Right hindlimb (tissue), 1 donor: ENCODE measurements at regions not wholly inside any gene's neighbourhood (a gene's known extent, or its start where the extent isn't known, plus 50 kb on each side); places are given as distances from the start of the nearest gene placed in this dataset.

ENCODE experiments used
- DNase-seq: peaks from one replicate; pipeline ENCODE4 v3.0.0-alpha.2; 2018

GRCh38 chr21:19266636-19267035 lies 863.1 kb upstream of the TMPRSS15 start:
- DNase-seq = no peak

GRCh38 chr21:19268686-19269085 lies 865.1 kb upstream of the TMPRSS15 start:
- DNase-seq = no peak

DNA sequence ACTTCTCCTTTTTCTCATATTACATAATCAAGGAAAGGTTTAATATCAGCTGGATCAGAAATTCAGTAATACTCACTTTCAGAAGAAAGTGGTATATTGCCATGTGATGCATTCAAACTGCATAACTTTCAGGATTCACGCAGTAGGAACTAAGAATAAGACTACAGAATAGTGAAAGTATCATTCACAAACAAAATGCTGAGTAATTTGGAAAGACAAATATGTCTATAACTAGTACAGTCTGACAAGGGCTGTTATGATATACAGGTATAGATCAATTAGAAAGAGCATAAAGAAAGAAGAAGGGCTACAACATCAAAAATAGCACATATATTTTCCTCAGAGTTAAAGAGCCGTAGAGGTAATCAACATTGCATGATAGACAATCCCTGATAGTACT lies 871.5 kb upstream of the TMPRSS15 start:
- DNase-seq = no peak

DNA sequence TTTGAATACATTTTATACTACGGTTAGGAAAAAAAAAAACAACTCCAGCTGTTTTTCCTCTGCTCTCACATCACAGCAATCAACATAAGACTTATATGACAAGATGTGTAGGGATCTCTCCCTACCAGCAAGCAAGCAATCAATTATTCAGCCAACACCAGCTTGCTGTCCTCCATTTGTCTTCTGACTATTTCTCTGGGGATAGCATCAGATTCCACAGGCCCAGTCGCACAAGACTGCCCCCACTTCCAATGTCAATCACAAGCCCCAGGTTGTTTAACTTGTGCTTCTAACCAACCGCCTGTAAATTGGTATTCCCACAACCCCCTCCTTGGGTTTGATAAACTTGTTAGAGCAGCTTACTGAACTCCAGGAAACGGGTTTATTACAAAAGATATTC lies 873.1 kb upstream of the TMPRSS15 start:
- no peak for DNase-seq

GRCh38 chr21:19286876-19287275 lies 883.3 kb upstream of the TMPRSS15 start:
- no peak for DNase-seq

GRCh38 chr21:19290328-19290727 lies 886.7 kb upstream of the TMPRSS15 start:
- DNase-seq = no peak

DNA sequence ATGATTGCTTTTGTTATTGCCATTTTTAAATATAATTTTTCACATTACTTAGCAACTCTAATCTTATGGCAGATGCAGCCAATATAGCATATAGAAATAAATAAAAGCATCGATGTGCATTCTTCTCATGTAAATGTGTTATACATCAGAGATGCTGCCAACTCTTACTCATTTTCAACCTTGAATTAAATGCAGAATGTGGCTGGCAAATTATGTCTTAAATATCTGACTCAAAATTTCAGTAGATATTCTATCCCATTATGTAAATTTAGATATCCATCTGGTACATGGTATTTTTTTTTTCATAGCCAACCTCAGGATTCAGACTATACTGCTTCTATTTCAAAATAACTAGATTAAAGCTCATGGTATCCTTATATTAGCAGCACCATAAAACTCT lies 916.7 kb upstream of the TMPRSS15 start:
- no peak for DNase-seq

- DNase-seq = no peak
Observed at GRCh38 chr21:19321688-19322087, 918.1 kb upstream of the TMPRSS15 start.

DNA sequence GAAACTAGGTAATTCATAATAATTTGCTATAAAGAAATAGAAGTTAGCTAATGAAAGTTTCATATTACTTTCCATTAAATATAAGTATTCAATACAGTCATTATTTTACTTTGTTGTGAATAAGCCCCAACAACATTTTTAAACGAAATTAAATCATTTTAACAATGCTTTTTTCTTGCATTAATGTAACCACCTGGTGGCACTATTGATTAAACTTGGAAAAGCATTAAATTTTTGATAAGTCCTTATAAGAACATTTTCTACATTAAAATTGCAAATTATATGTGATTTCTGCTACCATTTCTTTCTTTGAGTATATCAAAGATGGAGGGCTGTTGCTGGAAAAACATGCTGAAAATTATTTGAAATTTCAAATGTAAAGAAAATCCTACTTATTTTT lies 918.8 kb upstream of the TMPRSS15 start:
- DNase-seq = no peak

DNA sequence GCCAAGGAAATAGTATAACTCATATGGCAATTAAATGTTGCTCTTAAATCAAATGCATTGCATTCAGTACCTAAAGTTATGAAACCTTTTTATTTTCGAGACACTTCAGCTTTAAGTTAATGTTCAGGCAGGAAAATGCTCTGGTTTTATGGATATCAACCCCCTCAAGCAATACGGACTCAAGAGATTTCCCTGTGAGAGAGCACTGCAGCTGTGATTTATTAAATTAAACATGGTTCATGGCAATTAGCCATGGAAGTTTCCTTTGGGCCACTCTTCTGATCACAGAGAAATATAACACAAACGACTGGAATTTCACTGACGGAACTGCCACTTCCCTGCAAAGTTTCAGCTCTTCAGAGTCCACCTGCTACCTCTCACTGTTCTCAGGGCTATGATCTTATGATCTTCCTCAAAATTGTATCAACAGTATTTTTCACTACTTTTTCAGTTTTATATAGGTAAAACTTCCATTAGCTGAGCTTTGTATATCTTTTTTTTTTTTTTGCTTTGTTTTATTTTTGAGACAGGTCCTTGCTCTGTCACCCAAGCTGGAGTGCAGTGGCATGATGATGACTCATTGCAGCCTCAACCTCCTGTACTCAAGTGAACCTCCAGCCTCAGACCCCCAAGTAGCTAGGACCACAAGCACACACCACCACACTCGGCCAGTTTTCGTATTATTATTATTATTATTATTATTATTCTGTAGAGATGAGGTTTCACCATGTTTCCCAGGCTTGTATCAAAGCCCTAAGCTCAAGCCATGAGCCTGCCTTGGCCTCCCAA lies 923.1 kb upstream of the TMPRSS15 start:
- peak; percentile 24 for DNase-seq

DNA sequence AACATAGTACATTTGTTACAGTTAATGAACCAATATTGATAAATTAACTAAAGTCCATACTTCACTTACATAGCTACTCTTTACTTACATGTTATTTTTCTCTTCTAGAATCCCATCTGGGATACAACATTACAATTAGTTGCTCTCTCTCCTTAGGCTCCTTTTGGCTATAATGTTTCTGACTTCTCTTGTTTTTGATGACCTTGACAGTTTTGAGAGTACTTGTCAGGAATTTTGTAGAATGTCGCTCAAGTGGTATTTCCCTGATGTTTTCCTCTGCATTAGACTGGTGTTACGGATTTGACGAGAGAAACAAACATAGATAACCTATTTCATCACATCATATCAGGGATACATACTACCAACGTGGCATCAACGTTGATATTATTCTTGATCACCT lies 925.4 kb upstream of the TMPRSS15 start:
- DNase-seq = no peak

GRCh38 chr21:19340303-19340702 lies 936.7 kb upstream of the TMPRSS15 start:
- no peak for DNase-seq

DNA sequence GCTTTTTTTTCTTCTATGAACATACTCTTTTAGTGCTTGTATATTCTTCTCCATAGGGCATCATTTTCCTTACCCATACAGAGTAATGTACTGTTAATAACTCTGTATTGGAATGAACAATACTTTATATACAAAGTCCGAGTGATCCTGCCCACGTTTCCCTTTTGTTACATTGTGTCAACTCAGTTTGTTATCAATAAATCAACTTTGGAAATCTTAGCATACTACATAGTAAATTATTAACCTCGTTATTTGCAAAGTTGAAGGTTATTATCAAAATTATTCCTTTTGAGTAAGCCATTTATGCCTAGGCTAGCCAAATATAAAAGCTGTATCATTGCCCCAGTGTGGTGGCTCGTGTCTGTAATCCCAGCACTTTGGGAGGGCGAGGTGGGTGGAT lies 937.4 kb upstream of the TMPRSS15 start:
- DNase-seq = no peak

DNA sequence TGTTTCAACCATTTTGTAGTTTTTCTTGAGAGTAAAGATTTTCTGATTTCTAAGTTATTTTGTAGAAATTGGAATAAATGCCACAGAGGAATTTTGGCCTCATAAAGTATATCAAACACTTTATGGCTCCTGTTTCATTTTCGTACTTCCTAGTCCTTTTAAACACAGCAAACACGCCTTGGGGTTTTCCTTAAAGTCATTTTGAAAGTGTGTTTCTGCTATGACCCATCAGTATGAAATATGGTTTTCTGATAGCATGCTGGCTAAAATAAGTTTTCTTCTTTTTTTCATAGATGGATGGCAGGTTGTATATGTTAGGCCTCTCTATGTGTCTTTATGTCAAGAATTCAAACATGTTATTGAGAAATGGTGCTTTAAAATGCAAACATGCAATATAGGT lies 940.1 kb upstream of the TMPRSS15 start:
- no peak for DNase-seq

DNA sequence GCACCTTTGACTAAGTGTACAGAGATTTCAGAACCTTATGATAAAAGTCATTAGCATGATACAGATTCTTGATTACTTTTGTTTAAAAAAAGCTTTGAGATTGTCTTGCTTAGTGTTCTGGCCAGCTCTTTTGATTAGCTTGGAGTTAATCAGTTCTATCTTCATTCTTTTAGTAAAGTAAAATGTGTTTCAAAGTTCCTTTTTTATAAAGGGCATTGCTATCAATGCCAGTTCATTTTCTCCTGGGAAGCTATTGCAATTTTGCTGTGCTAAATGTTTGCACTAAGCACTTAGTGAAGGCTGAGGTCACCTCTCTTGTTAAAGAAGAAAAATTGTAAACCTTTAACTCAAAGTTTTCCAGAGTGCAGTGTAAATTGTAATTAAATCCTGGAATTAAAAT lies 946.7 kb upstream of the TMPRSS15 start:
- DNase-seq = no peak

GRCh38 chr21:19353256-19353655 lies 949.7 kb upstream of the TMPRSS15 start:
- DNase-seq = no peak

GRCh38 chr21:19368944-19369343 lies 965.4 kb upstream of the TMPRSS15 start:
- DNase-seq = no peak

DNA sequence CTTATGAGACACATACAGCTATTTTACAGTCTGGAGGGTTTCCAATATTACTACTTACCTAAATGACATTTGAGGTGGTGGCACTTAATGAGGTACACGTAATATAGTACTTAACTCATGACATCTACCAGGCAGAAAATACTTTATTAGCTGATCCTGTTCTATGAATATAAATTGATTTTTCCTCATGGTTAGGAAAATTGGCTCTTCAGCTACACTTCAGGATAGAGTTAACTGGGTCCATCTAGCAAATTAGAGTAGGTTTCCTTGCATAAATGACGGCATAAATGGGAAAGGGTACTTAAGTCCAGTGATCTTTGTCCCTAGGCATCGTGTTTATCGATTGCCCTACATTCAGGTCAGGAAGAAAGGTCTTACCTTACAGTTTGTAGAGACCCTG lies 988.8 kb upstream of the TMPRSS15 start:
- no peak for DNase-seq

GRCh38 chr21:19400223-19400770 lies 996.7 kb upstream of the TMPRSS15 start:
- DNase-seq = no peak

DNA sequence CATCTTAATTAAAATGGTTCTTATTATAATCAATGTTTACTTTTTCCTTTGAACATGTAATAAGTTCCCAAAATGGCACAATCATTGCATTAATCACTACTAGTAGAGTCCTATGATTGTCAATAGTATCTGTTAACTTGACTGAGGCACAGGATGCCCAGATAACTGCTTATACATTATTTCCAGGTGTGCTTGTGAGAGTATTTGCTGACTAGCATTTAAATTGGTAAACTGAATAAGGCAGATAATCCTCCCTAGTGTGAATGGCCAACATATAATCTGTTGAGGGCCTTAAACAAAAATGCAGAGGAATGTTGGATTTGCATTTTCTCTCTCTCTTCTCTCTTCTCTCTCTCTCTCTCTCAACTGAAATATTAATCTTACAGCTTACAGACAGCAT lies 999.3 kb upstream of the TMPRSS15 start:
- DNase-seq = no peak

- no peak for DNase-seq
Observed at GRCh38 chr21:19405326-19405725, 1001.7 kb upstream of the TMPRSS15 start.

GRCh38 chr21:19420565-19420964 lies 1017.0 kb upstream of the TMPRSS15 start:
- no peak for DNase-seq

GRCh38 chr21:19433623-19434022 lies 1030.0 kb upstream of the TMPRSS15 start:
- no peak for DNase-seq

DNA sequence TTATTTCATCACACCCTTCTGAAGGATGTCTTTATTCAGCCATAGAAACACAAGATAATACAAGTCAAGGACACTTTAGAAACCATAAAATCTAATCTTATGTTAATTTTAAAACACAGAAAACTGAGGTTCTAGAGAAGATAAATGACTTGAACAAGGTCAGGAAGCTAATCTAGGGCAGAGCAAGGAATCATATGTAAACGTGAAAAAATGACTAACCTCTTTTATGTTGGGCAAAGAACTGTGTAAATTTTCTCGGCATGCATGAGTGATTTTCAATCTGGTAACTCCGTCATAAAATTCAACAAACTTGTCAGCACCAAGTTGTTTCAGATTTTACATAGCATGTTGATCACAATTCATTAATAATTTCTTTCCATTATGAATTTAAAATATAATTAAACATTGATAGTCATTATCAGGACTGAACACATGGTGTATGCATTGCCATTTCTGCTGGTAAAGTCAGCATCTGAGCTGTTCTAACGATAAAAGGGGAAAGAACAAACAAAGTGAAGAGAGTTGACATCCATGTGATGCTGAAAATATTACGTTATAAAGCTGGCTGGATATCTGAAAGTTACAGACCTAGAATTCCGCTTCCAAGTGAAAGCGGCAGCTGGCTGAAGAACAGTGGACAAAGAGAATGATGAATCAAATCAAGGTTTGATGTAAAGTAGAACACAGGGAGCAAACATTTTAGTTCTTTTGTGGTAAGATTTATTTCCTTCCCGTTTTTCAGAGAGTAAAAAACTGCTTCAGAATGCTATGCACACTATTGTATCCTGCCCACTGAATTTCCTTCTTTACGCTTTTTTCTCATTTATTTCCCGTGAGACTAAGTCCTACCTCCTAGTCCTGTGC lies 1037.4 kb upstream of the TMPRSS15 start:
- DNase-seq = no peak
